Cardiac muscle cell (in vitro differentiated cells and primary cell): ENCODE measurements at regions not wholly inside any gene's neighbourhood (a gene's known extent, or its start where the extent isn't known, plus 50 kb on each side); places are given as distances from the start of the nearest gene placed in this dataset.
A peak's percentile ranks its signal among the peaks of the same experiment; 100 is the strongest.

ENCODE experiments used
- DNase-seq, 2 donors: peaks; one replicate each; pipeline versions ENCODE4 v3.0.0 to v3.0.0-alpha.2; 2010 to 2017; ENCODE audit warnings: low read depth in 1 of 2, low spot score in 1 of 2
- H3K27ac ChIP-seq: fragments of 200-600 bp; sonication (generic); 2 replicates; pipeline ENCODE4 v1.5.1; 2016
- H3K27me3 ChIP-seq: fragments of 200-600 bp; sonication (generic); 2 replicates; pipeline ENCODE4 v1.6.0; 2016; ENCODE audit warnings: control low read depth
- H3K36me3 ChIP-seq: fragments of 200-600 bp; sonication (generic); 2 replicates; pipeline ENCODE4 v1.5.1; 2016; ENCODE audit warnings: control low read depth
- H3K4me1 ChIP-seq: fragments of 200-600 bp; sonication (generic); 2 replicates; pipeline ENCODE4 v1.8.1; 2017; ENCODE audit warnings: low read depth, mild to moderate bottlenecking, mixed run types
- H3K4me3 ChIP-seq: fragments of 200-600 bp; sonication (generic); 2 replicates; pipeline ENCODE4 v1.5.1; 2016; ENCODE audit warnings: mild to moderate bottlenecking
- H3K9me3 ChIP-seq: fragments of 200-600 bp; sonication (generic); 2 replicates; pipeline ENCODE4 v1.5.1; 2017; ENCODE audit warnings: low read depth, mild to moderate bottlenecking, control low read depth
- CTCF ChIP-seq: IDR thresholded peaks from 2 replicates; pipeline ENCODE4 v1.5.1; 2012; ENCODE audit warnings: low read depth, mild to moderate bottlenecking, low read length

- no peaks in the 10 kb centered on the region for H3K9me3 ChIP-seq
- H3K27me3 ChIP-seq: no peaks in the 10 kb centered on the region
- no peak for DNase-seq
- H3K36me3 ChIP-seq: no peaks in the 10 kb centered on the region
- H3K4me1 ChIP-seq: no peaks in the 10 kb centered on the region
- TF ChIP-seq CTCF: no peak
- H3K27ac ChIP-seq: no peak overlapping the region
- H3K4me3 ChIP-seq: no peak overlapping the region
Measured at GRCh38 chr5:125541085-125541484, 794.6 kb upstream of the ZNF608 start.

GRCh38 chr5:125549322-125549911 is 803.0 kb upstream of the ZNF608 start:
- no peaks in the 10 kb centered on the region for H3K36me3 ChIP-seq
- H3K9me3 ChIP-seq: no peaks in the 10 kb centered on the region
- TF ChIP-seq CTCF: no peak
- DNase-seq: peak; percentile 21 to 56
- peaks cover 26% of the 10 kb centered on the region for H3K4me1 ChIP-seq
- no peak overlapping the region for H3K4me3 ChIP-seq
- peak overlapping the region; percentile 81 for H3K27ac ChIP-seq
- no peaks in the 10 kb centered on the region for H3K27me3 ChIP-seq

GRCh38 chr5:125550274-125550673 is 803.8 kb upstream of the ZNF608 start:
- no peak overlapping the region for H3K4me3 ChIP-seq
- H3K27ac ChIP-seq: no peak overlapping the region
- DNase-seq: peak in 1 of 2 donors; percentile 87
- TF ChIP-seq CTCF: no peak
- H3K36me3 ChIP-seq: no peaks in the 10 kb centered on the region
- H3K4me1 ChIP-seq: peaks cover 26% of the 10 kb centered on the region
- H3K9me3 ChIP-seq: no peaks in the 10 kb centered on the region
- no peaks in the 10 kb centered on the region for H3K27me3 ChIP-seq

GRCh38 chr5:125551246-125551645 is 804.8 kb upstream of the ZNF608 start:
- Histone ChIP-seq H3K27ac (no peak overlapping the region), H3K27me3 (no peaks in the 10 kb centered on the region), H3K4me1 (peaks cover 26% of the 10 kb centered on the region), H3K36me3 (no peaks in the 10 kb centered on the region), H3K4me3 (no peak overlapping the region), H3K9me3 (no peaks in the 10 kb centered on the region)
- no peak for TF ChIP-seq CTCF
- DNase-seq: no peak

GRCh38 chr5:125551797-125552196 is 805.4 kb upstream of the ZNF608 start:
- H3K27me3 ChIP-seq: no peaks in the 10 kb centered on the region
- H3K4me1 ChIP-seq: peaks cover 26% of the 10 kb centered on the region
- TF ChIP-seq CTCF: no peak
- H3K9me3 ChIP-seq: no peaks in the 10 kb centered on the region
- H3K27ac ChIP-seq: no peak overlapping the region
- H3K36me3 ChIP-seq: no peaks in the 10 kb centered on the region
- no peak overlapping the region for H3K4me3 ChIP-seq
- no peak for DNase-seq
